SK-N-MC (cell line): ENCODE measurements at regions not wholly inside any gene's neighbourhood (a gene's known extent, or its start where the extent isn't known, plus 50 kb on each side); places are given as distances from the start of the nearest gene placed in this dataset.

Experiments
- EZH2 ChIP-seq: fragments of 200-600 bp; sonication (generic); IDR thresholded peaks from one replicate; pipeline ENCODE4 v1.6.1; 2017; ENCODE audit warnings: antibody characterized with exemption
- FOXP2 ChIP-seq: optimal IDR thresholded peaks from 2 replicates; pipeline ENCODE3; 2011; ENCODE audit warnings: mild to moderate bottlenecking, moderate library complexity; ENCODE audit not compliant: insufficient read depth; ENCODE audit errors: extremely low read length, control extremely low read depth
- POLR2AphosphoS5 ChIP-seq: IDR thresholded peaks from 2 replicates; pipeline ENCODE4 v1.6.1; 2012; ENCODE audit warnings: mild to moderate bottlenecking, low read depth, low read length, borderline replicate concordance

DNA sequence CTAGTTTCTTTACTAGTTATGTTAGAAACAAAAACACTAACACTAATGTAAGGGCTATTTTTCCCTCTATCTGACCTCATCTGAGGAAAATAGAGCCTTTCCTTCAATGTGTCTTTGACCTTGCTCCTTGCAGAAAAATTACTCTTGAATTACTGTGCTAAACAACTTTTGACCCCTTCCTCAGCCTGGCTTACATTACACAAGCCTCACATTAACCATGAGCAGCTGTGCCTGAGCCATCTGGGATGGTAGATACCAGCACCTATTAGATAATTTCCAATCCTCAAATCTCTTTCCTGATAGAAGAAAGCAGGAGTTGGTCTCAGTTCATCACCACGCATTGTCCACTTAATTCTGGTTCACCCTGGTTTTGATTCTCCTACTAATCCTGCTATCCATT is 134.4 kb upstream of the NCAM1 start:
- TF ChIP-seq EZH2 = no peak
- TF ChIP-seq POLR2AphosphoS5 = no peak
- no peak for TF ChIP-seq FOXP2
